B cell (primary cell): ENCODE measurements at regions not wholly inside any gene's neighbourhood (a gene's known extent, or its start where the extent isn't known, plus 50 kb on each side); places are given as distances from the start of the nearest gene placed in this dataset.

Source experiments
- ATAC-seq: fragments of 200-7000 bp; cut with Tn5 transposase; one replicate; pipeline ENCODE4 v1.10.0; 2021; ENCODE audit warnings: low read depth, mild to moderate bottlenecking, moderate number of reproducible peaks, moderate library complexity
- CTCF ChIA-PET: fragments of 350-600 bp; sonication (Branson Sonifier 250); formaldehyde crosslinking; loops from one replicate; lab custom pipeline; 2021; ENCODE audit warnings: antibody characterized with exemption, inconsistent platforms; lab: Charles Lee
- POLR2A ChIA-PET: fragments of 350-600 bp; sonication (Branson Sonifier 250); formaldehyde crosslinking; loops from one replicate; lab custom pipeline; 2021; ENCODE audit warnings: antibody characterized with exemption; lab: Charles Lee
- DNase-seq: peaks from one replicate; pipeline ENCODE4 v3.0.0; 2013
- H2AFZ ChIP-seq: 2 replicates; pipeline ENCODE4 v1.6.1; 2012; ENCODE audit warnings: mild to moderate bottlenecking, low read depth, low read length; ENCODE audit not compliant: insufficient read depth, poor library complexity, severe bottlenecking
- H3K27ac ChIP-seq, 2 donors: 1 replicate in 1 of 2; 2 replicates in 1 of 2; pipeline ENCODE4 v1.5.1; 2012 to 2013; ENCODE audit warnings: low read length in 2 of 2, mild to moderate bottlenecking in 2 of 2, moderate library complexity in 1 of 2
- H3K27me3 ChIP-seq, 4 experiments: fragments of 200-600 bp in 1 of 4; sonication (generic) in 1 of 4; replicated peaks in 1 of 4; 1 replicate in 2 of 4; 2 replicates in 2 of 4; pipeline versions ENCODE4 v1.6.1 to v1.7.0; 2013 to 2016; ENCODE audit warnings: low read length in 3 of 4, mild to moderate bottlenecking in 2 of 4, mixed read lengths in 1 of 4, moderate library complexity in 1 of 4; ENCODE audit not compliant: insufficient read depth in 4 of 4, control insufficient read depth in 3 of 4; ENCODE audit errors: control extremely low read depth in 1 of 4
- H3K36me3 ChIP-seq, 2 experiments: replicated peaks in 1 of 2; 1 replicate in 1 of 2; 2 replicates in 1 of 2; pipeline versions ENCODE4 v1.6.1 to v1.7.1; 2013; ENCODE audit warnings: low read length in 1 of 2; ENCODE audit not compliant: insufficient read depth in 2 of 2, control insufficient read depth in 1 of 2; ENCODE audit errors: control extremely low read depth in 1 of 2, extremely low read depth in 1 of 2
- H3K4me1 ChIP-seq, 2 donors: fragments of 200-600 bp in 1 of 2; sonication (generic) in 1 of 2; 1 replicate in 1 of 2; 2 replicates in 1 of 2; pipeline versions ENCODE4 v1.5.1 to v1.6.1; 2013 to 2017; ENCODE audit warnings: low read length in 2 of 2; ENCODE audit not compliant: control insufficient read depth in 2 of 2, insufficient read depth in 2 of 2
- H3K4me2 ChIP-seq: replicated peaks from 2 replicates; pipeline ENCODE3; 2012; ENCODE audit warnings: mild to moderate bottlenecking, low read depth, low read length; ENCODE audit not compliant: poor library complexity, severe bottlenecking
- H3K4me3 ChIP-seq, 5 experiments: fragments of 200-600 bp in 1 of 5; sonication (generic) in 1 of 5; 1 replicate in 3 of 5; 2 replicates in 2 of 5; pipeline versions ENCODE4 v1.5.1 to v1.7.0; 2011 to 2016; ENCODE audit warnings: low read length in 4 of 5, mild to moderate bottlenecking in 4 of 5, low read depth in 2 of 5, control low read depth in 1 of 5, moderate library complexity in 1 of 5; ENCODE audit not compliant: insufficient read depth in 1 of 5; ENCODE audit errors: control extremely low read depth in 1 of 5, extremely low read depth in 1 of 5
- H3K79me2 ChIP-seq: fragments of 200-600 bp; sonication (generic); one replicate; pipeline ENCODE4 v1.6.0; 2016; ENCODE audit warnings: low read length; ENCODE audit not compliant: control insufficient read depth, insufficient read depth
- H3K9ac ChIP-seq: fragments of 200-600 bp; sonication (generic); 2 replicates; pipeline ENCODE4 v1.6.1; 2017; ENCODE audit warnings: mild to moderate bottlenecking, low read length, moderate library complexity
- H3K9me3 ChIP-seq, 3 donors: one replicate each; pipeline versions ENCODE4 v1.6.1 to v1.7.1; 2013; ENCODE audit warnings: low read length in 2 of 3; ENCODE audit not compliant: control insufficient read depth in 2 of 3, insufficient read depth in 1 of 3; ENCODE audit errors: control extremely low read depth in 1 of 3
- H4K20me1 ChIP-seq: 2 replicates; pipeline ENCODE4 v1.6.0; 2012; ENCODE audit warnings: mild to moderate bottlenecking, low read length; ENCODE audit not compliant: insufficient read depth, control insufficient read depth, poor library complexity, severe bottlenecking
- H3K27ac Mint-ChIP-seq: one replicate; pipeline ENCODE4 v1.8.0; 2021; ENCODE audit warnings: mixed read lengths
- H3K27me3 Mint-ChIP-seq: one replicate; pipeline ENCODE4 v1.8.0; 2021; ENCODE audit warnings: mixed read lengths
- H3K4me1 Mint-ChIP-seq: one replicate; pipeline ENCODE4 v1.8.0; 2021; ENCODE audit warnings: mixed read lengths
- H3K4me3 Mint-ChIP-seq: one replicate; pipeline ENCODE4 v1.8.0; 2021; ENCODE audit warnings: mixed read lengths
- H3K9me3 Mint-ChIP-seq: one replicate; pipeline ENCODE4 v1.8.0; 2022; ENCODE audit warnings: mixed read lengths; ENCODE audit not compliant: insufficient read depth
- CTCF ChIP-seq: fragments of 200-600 bp; IDR thresholded peaks from one replicate; pipeline ENCODE4 v1.8.0; 2022; ENCODE audit warnings: antibody characterized with exemption, mild to moderate bottlenecking
- EZH2 ChIP-seq: IDR thresholded peaks from 2 replicates; pipeline ENCODE4 v1.6.1; 2012; ENCODE audit warnings: borderline replicate concordance, low read depth, mild to moderate bottlenecking, moderate library complexity, low read length; ENCODE audit not compliant: insufficient read depth, poor library complexity, severe bottlenecking
- WGBS: methylation state at CpG from one replicate; pipeline ENCODE4 v1.1.5; 2013; ENCODE audit warnings: missing lambda C conversion rate; ENCODE audit not compliant: insufficient coverage; 5-methylcytosine and 5-hydroxymethylcytosine counted together
- intact Hi-C: fragments of 100-400 bp; cut with micrococcal nuclease; formaldehyde crosslinking; loops from one replicate; pipeline ENCODE4 v1.10.0; 2022

GRCh38 chr12:16435875-16436554 lies 88.6 kb downstream of the MGST1 start:
- H3K27ac Mint-ChIP-seq = no peak overlapping the region
- 92% methylated on average over 2 of the region's 3 CpGs for WGBS
- no peaks in the 10 kb centered on the region for H3K4me1 Mint-ChIP-seq
- intact Hi-C loops = no loop called here
- ATAC-seq = no peak
- H3K9ac ChIP-seq = no peak overlapping the region
- no peaks in the 10 kb centered on the region for H3K27me3 Mint-ChIP-seq
- no peaks in the 10 kb centered on the region for H3K4me1 ChIP-seq
- no peak overlapping the region for H3K4me2 ChIP-seq
- no peaks in the 10 kb centered on the region for H4K20me1 ChIP-seq
- no peak for TF ChIP-seq EZH2
- TF ChIP-seq CTCF = no peak
- H3K27ac ChIP-seq = no peak overlapping the region
- H3K4me3 Mint-ChIP-seq = no peak overlapping the region
- H3K36me3 ChIP-seq = no peaks in the 10 kb centered on the region
- H2AFZ ChIP-seq = no peak overlapping the region
- no peaks in the 10 kb centered on the region for H3K9me3 ChIP-seq
- POLR2A ChIA-PET = no interaction called here
- H3K4me3 ChIP-seq = no peak overlapping the region
- H3K27me3 ChIP-seq = no peaks in the 10 kb centered on the region
- DNase-seq = no peak
- H3K79me2 ChIP-seq = no peaks in the 10 kb centered on the region
- CTCF ChIA-PET = no interaction called here
- H3K9me3 Mint-ChIP-seq = peaks cover 4% of the 10 kb centered on the region

GRCh38 chr12:16437281-16437816 lies 89.9 kb downstream of the MGST1 start:
- Histone ChIP-seq H3K4me1 (no peaks in the 10 kb centered on the region), H3K9me3 (no peaks in the 10 kb centered on the region), H3K4me2 (no peak overlapping the region), H4K20me1 (no peaks in the 10 kb centered on the region), H3K79me2 (no peaks in the 10 kb centered on the region), H3K4me3 (no peak overlapping the region), H3K27ac (no peak overlapping the region), H3K9ac (no peak overlapping the region), H3K36me3 (no peaks in the 10 kb centered on the region), H3K27me3 (no peaks in the 10 kb centered on the region), H2AFZ (no peak overlapping the region)
- intact Hi-C loops = no loop called here
- Mint-ChIP-seq H3K4me1 (no peaks in the 10 kb centered on the region), H3K9me3 (peaks cover 2% of the 10 kb centered on the region), H3K27ac (no peak overlapping the region), H3K27me3 (no peaks in the 10 kb centered on the region), H3K4me3 (no peak overlapping the region)
- ChIA-PET CTCF (no interaction called here), POLR2A (no interaction called here)
- TF ChIP-seq EZH2 = no peak
- TF ChIP-seq CTCF = no peak
- DNase-seq (no peak), ATAC-seq (no peak)
- 55% methylated on average over 4 of the region's 5 CpGs for WGBS
